Spleen (tissue), 7 donors: ENCODE measurements at regions not wholly inside any gene's neighbourhood (a gene's known extent, or its start where the extent isn't known, plus 50 kb on each side); places are given as distances from the start of the nearest gene placed in this dataset.

ENCODE experiments used
- POLR2A ChIP-seq, 3 donors: fragments of 450-650 bp; IDR thresholded peaks; one replicate each; pipeline ENCODE4 v1.5.1; 2017; ENCODE audit warnings: antibody characterized with exemption in 3 of 3, mild to moderate bottlenecking in 1 of 3
- POLR2AphosphoS5 ChIP-seq, 3 donors: sonication (generic); formaldehyde crosslinking; IDR thresholded peaks; one replicate each; pipeline ENCODE4 v1.5.1; 2017; ENCODE audit warnings: antibody characterized with exemption in 3 of 3
- TF ChIP-seq, protein P1 (sequence below), 11 experiments: fragments of 200-600 bp in 7 of 11; fragments of 450-650 bp in 4 of 11; sonication (generic) in 4 of 11; IDR thresholded peaks in 8 of 11; conservative IDR thresholded peaks in 3 of 11; 1 replicate in 7 of 11; 2 replicates in 4 of 11; pipeline versions ENCODE4 v1.4.0 to v1.8.0; 2016 to 2021; ENCODE audit warnings: antibody characterized with exemption in 11 of 11, inconsistent platforms in 4 of 11, mild to moderate bottlenecking in 1 of 11
- donor health status: DM: no; HTN: no; CAD: no; lungs with moderate emphysema.
- donor health status: DM: no; HTN: no; CAD: no.
- donor health status: DM: no; HTN: no; CAD: no.

DNA sequence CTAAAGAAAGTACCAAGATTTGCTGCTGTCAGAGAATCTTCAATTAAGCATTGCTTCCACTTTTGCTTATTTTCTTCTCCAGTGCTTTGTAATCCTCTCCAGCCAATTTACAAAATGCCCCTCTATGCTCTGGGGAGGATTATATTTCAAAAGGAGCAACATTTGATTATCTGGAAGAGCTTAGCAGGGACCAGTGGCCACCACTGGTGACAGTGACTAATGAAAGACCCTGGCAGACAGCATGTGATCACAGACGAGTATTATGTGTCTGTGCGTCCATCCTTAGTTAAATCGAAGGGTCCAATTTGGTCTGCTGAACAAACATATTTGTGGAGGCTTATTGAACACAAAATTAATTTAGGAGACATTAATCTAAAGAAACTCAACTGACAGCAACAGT is 152.6 kb downstream of the ZNF621 start:
- TF ChIP-seq, protein P1, sequence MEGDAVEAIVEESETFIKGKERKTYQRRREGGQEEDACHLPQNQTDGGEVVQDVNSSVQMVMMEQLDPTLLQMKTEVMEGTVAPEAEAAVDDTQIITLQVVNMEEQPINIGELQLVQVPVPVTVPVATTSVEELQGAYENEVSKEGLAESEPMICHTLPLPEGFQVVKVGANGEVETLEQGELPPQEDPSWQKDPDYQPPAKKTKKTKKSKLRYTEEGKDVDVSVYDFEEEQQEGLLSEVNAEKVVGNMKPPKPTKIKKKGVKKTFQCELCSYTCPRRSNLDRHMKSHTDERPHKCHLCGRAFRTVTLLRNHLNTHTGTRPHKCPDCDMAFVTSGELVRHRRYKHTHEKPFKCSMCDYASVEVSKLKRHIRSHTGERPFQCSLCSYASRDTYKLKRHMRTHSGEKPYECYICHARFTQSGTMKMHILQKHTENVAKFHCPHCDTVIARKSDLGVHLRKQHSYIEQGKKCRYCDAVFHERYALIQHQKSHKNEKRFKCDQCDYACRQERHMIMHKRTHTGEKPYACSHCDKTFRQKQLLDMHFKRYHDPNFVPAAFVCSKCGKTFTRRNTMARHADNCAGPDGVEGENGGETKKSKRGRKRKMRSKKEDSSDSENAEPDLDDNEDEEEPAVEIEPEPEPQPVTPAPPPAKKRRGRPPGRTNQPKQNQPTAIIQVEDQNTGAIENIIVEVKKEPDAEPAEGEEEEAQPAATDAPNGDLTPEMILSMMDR (IDR thresholded peaks at IDR 0.05 in 8 of 11, conservative IDR thresholded peaks at IDR 0.05 in 3 of 11), result no peak
- TF ChIP-seq POLR2A (IDR thresholded peaks at IDR 0.05), result no peak
- no peak for TF ChIP-seq POLR2AphosphoS5 (IDR thresholded peaks at IDR 0.05)
